ENCODE measurements at regions not wholly inside any gene's neighbourhood (a gene's known extent, or its start where the extent isn't known, plus 50 kb on each side); places are given as distances from the start of the nearest gene placed in this dataset.

- no peak overlapping the region for H3K27ac ChIP-seq
- intact Hi-C loops (cut with DNase I; ENCODE audit: low total_unique reads) = no loop called here
- 95% methylated on average over 1 of the region's 1 CpG for WGBS, 2 donors
- H3K9me3 ChIP-seq = no peaks in the 10 kb centered on the region
- no peak overlapping the region for H3K4me3 ChIP-seq
- no peak for TF ChIP-seq CTCF (IDR thresholded peaks at IDR 0.05)
- H3K36me3 ChIP-seq (ENCODE audit: low read depth, missing control alignments) = no peaks in the 10 kb centered on the region
- H3K4me1 ChIP-seq = no peaks in the 10 kb centered on the region
- DNase-seq = no peak
- H3K27me3 ChIP-seq = no peaks in the 10 kb centered on the region
Observed at GRCh38 chr10:20988357-20988983, 91.4 kb upstream of the NEBL start.

GRCh38 chr10:20986049-20986448 lies 88.9 kb upstream of the NEBL start:
- H3K4me1 ChIP-seq = no peaks in the 10 kb centered on the region
- no peaks in the 10 kb centered on the region for H3K9me3 ChIP-seq
- DNase-seq = no peak
- H3K27me3 ChIP-seq = no peaks in the 10 kb centered on the region
- no peaks in the 10 kb centered on the region for H3K36me3 ChIP-seq (ENCODE audit: low read depth, missing control alignments)
- intact Hi-C loops (cut with DNase I; ENCODE audit: low total_unique reads) = no loop called here
- TF ChIP-seq CTCF (IDR thresholded peaks at IDR 0.05) = no peak
- no peak for TF ChIP-seq POLR2A (IDR thresholded peaks at IDR 0.05)
- H3K4me3 ChIP-seq = no peak overlapping the region
- WGBS, 2 donors = 70 to 79% methylated on average over 2 of the region's 2 CpGs
- H3K27ac ChIP-seq = no peak overlapping the region

- no peaks in the 10 kb centered on the region for H3K27me3 ChIP-seq
- H3K4me3 ChIP-seq = no peak overlapping the region
- no peak for DNase-seq
- intact Hi-C loops (cut with DNase I; ENCODE audit: low total_unique reads) = no loop called here
- H3K9me3 ChIP-seq = no peaks in the 10 kb centered on the region
- no peaks in the 10 kb centered on the region for H3K4me1 ChIP-seq
- no peak for TF ChIP-seq CTCF (IDR thresholded peaks at IDR 0.05)
- TF ChIP-seq POLR2A (IDR thresholded peaks at IDR 0.05) = no peak
- WGBS, 2 donors = 94 to 95% methylated on average over 8 of the region's 8 CpGs
- H3K27ac ChIP-seq = no peak overlapping the region
- H3K36me3 ChIP-seq (ENCODE audit: low read depth, missing control alignments) = no peaks in the 10 kb centered on the region
Observed at GRCh38 chr10:20984662-20985061, 87.6 kb upstream of the NEBL start.

- DNase-seq = no peak
- intact Hi-C loops (cut with DNase I; ENCODE audit: low total_unique reads) = no loop called here
- Histone ChIP-seq H3K4me3 (no peak overlapping the region), H3K27ac (no peak overlapping the region), H3K27me3 (no peaks in the 10 kb centered on the region), H3K36me3 (ENCODE audit: low read depth, missing control alignments) (no peaks in the 10 kb centered on the region), H3K4me1 (no peaks in the 10 kb centered on the region), H3K9me3 (no peaks in the 10 kb centered on the region)
- WGBS, 2 donors = 70 to 97% methylated on average over 2 of the region's 2 CpGs
- TF ChIP-seq CTCF (IDR thresholded peaks at IDR 0.05) (no peak), POLR2A (IDR thresholded peaks at IDR 0.05) (no peak)
Observed at GRCh38 chr10:20981419-20981953, 84.4 kb upstream of the NEBL start.

DNA sequence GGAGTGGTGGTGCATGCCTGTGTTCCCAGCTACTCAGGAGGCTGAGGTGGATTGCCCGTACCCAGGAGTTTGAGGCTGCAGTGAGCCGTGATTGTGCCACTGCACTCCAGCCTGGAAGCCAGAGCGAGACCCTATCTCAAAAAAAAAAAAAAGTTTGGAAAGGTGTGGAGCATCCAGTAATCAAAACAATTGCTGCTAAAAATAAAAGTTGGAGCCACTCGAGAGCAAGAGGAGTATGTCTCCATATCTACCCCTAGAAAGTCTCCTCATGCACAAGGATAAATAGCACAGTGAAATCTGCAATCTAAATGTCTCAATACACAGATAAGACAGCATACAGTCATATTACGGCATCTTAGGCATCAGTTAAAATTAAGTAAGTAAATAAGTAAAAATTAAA lies 81.5 kb upstream of the NEBL start:
- Histone ChIP-seq H3K4me1 (no peaks in the 10 kb centered on the region), H3K4me3 (no peak overlapping the region), H3K27ac (no peak overlapping the region), H3K9me3 (no peaks in the 10 kb centered on the region), H3K27me3 (no peaks in the 10 kb centered on the region), H3K36me3 (ENCODE audit: low read depth, missing control alignments) (no peaks in the 10 kb centered on the region)
- no peak for DNase-seq
- no peak for TF ChIP-seq CTCF (IDR thresholded peaks at IDR 0.05)
- TF ChIP-seq POLR2A (IDR thresholded peaks at IDR 0.05) = no peak
- intact Hi-C loops (cut with DNase I; ENCODE audit: low total_unique reads) = no loop called here
- WGBS, 2 donors = 89 to 91% methylated on average over 5 of the region's 5 CpGs
